Astrocyte (in vitro differentiated cells and primary cell): ENCODE measurements at regions not wholly inside any gene's neighbourhood (a gene's known extent, or its start where the extent isn't known, plus 50 kb on each side); places are given as distances from the start of the nearest gene placed in this dataset.

Experiments used
- DNase-seq: peaks from one replicate; pipeline ENCODE4 v3.0.0-alpha.2; 2010; ENCODE audit warnings: low read depth
- FAIRE-seq: peaks from 2 replicates; lab custom pipeline; 2011; peaks lifted over from hg19 to GRCh38; lab: Jason Lieb, UNC
- H2AFZ ChIP-seq: 2 replicates; pipeline ENCODE4 v1.6.0; 2012; ENCODE audit warnings: low read depth, low read length, inconsistent platforms
- H3K27ac ChIP-seq: 2 replicates; pipeline ENCODE4 v1.5.1; 2011; ENCODE audit warnings: low read depth, low read length, inconsistent platforms
- H3K27me3 ChIP-seq: 2 replicates; pipeline ENCODE4 v1.6.0; 2011; ENCODE audit warnings: low read length, inconsistent platforms; ENCODE audit not compliant: insufficient read depth
- H3K36me3 ChIP-seq: 2 replicates; pipeline ENCODE4 v1.5.1; 2011; ENCODE audit warnings: low read length, inconsistent platforms; ENCODE audit not compliant: insufficient read depth
- H3K4me1 ChIP-seq: 2 replicates; pipeline ENCODE4 v1.5.1; 2011; ENCODE audit warnings: low read length, inconsistent platforms; ENCODE audit not compliant: insufficient read depth
- H3K4me2 ChIP-seq: 2 replicates; pipeline ENCODE4 v1.6.0; 2012; ENCODE audit warnings: low read length, inconsistent platforms
- H3K4me3 ChIP-seq: 2 replicates; pipeline ENCODE4 v1.5.1; 2011; ENCODE audit warnings: low read depth, mild to moderate bottlenecking, low read length, inconsistent platforms; ENCODE audit not compliant: insufficient read depth
- H3K79me2 ChIP-seq: 2 replicates; pipeline ENCODE4 v1.6.0; 2012; ENCODE audit warnings: mild to moderate bottlenecking, low read length, inconsistent platforms; ENCODE audit not compliant: insufficient read depth
- H3K9ac ChIP-seq: 2 replicates; pipeline ENCODE4 v1.6.0; 2012; ENCODE audit warnings: mild to moderate bottlenecking, low read length, inconsistent platforms
- H3K9me3 ChIP-seq: 2 replicates; pipeline ENCODE4 v1.5.1; 2012; ENCODE audit warnings: low read depth, mild to moderate bottlenecking, low read length, inconsistent platforms; ENCODE audit not compliant: insufficient read depth
- H4K20me1 ChIP-seq: 2 replicates; pipeline ENCODE4 v1.6.0; 2012; ENCODE audit warnings: low read length, inconsistent platforms; ENCODE audit not compliant: insufficient read depth
- H3K27ac Mint-ChIP-seq: one replicate; pipeline ENCODE4 v1.8.0; 2021; ENCODE audit warnings: mild to moderate bottlenecking, mixed read lengths; ENCODE audit not compliant: unreplicated experiment
- H3K27me3 Mint-ChIP-seq: one replicate; pipeline ENCODE4 v1.8.0; 2021; ENCODE audit warnings: low read depth, mixed read lengths; ENCODE audit not compliant: unreplicated experiment
- H3K36me3 Mint-ChIP-seq: one replicate; pipeline ENCODE4 v1.8.0; 2021; ENCODE audit warnings: low read depth, mixed read lengths; ENCODE audit not compliant: unreplicated experiment
- H3K4me1 Mint-ChIP-seq: one replicate; pipeline ENCODE4 v1.8.0; 2021; ENCODE audit warnings: low read depth, mixed read lengths; ENCODE audit not compliant: unreplicated experiment
- H3K4me3 Mint-ChIP-seq: one replicate; pipeline ENCODE4 v1.8.0; 2021; ENCODE audit warnings: mild to moderate bottlenecking, moderate library complexity, mixed read lengths; ENCODE audit not compliant: unreplicated experiment
- H3K9me3 Mint-ChIP-seq: one replicate; pipeline ENCODE4 v1.8.0; 2021; ENCODE audit warnings: mild to moderate bottlenecking, mixed read lengths; ENCODE audit not compliant: unreplicated experiment
- CTCF ChIP-seq: IDR thresholded peaks from 2 replicates; pipeline ENCODE4 v1.5.1; 2011; ENCODE audit warnings: low read depth, mild to moderate bottlenecking, inconsistent platforms, low read length, moderate library complexity; ENCODE audit not compliant: insufficient read depth
- EZH2 ChIP-seq: IDR thresholded peaks from 2 replicates; pipeline ENCODE4 v1.6.1; 2012; ENCODE audit warnings: mild to moderate bottlenecking, low read length, inconsistent platforms; ENCODE audit not compliant: insufficient read depth

GRCh38 chr13:80972857-80973478 is 632.0 kb upstream of the SPRY2 start:
- no peak for FAIRE-seq
- H3K27me3 Mint-ChIP-seq, result no peaks in the 10 kb centered on the region

GRCh38 chr13:80965097-80965496 is 624.2 kb upstream of the SPRY2 start:
- Histone ChIP-seq H3K27me3 (no peaks in the 10 kb centered on the region), H3K9me3 (no peaks in the 10 kb centered on the region), H3K79me2 (no peaks in the 10 kb centered on the region), H3K36me3 (no peaks in the 10 kb centered on the region), H2AFZ (no peak overlapping the region), H3K4me3 (no peak overlapping the region), H3K4me2 (no peak overlapping the region), H4K20me1 (no peaks in the 10 kb centered on the region), H3K4me1 (no peaks in the 10 kb centered on the region), H3K27ac (no peak overlapping the region), H3K9ac (no peak overlapping the region)
- TF ChIP-seq EZH2 (no peak), CTCF (no peak)
- H3K36me3 Mint-ChIP-seq, result no peaks in the 10 kb centered on the region
- no peak overlapping the region for H3K4me3 Mint-ChIP-seq
- H3K27me3 Mint-ChIP-seq, result no peaks in the 10 kb centered on the region
- DNase-seq (no peak), FAIRE-seq (no peak)
- no peak overlapping the region for H3K27ac Mint-ChIP-seq
- no peaks in the 10 kb centered on the region for H3K9me3 Mint-ChIP-seq
- H3K4me1 Mint-ChIP-seq, result no peaks in the 10 kb centered on the region

More at GRCh38 chr13:80972857-80973478, 632.0 kb upstream of the SPRY2 start:
- no peaks in the 10 kb centered on the region for H3K9me3 ChIP-seq
- DNase-seq, result no peak
- Mint-ChIP-seq H3K9me3 (peaks cover 2% of the 10 kb centered on the region), H3K4me3 (no peak overlapping the region), H3K27ac (no peak overlapping the region), H3K36me3 (no peaks in the 10 kb centered on the region), H3K4me1 (no peaks in the 10 kb centered on the region)
- TF ChIP-seq CTCF (no peak), EZH2 (no peak)
- no peak overlapping the region for H3K4me3 ChIP-seq
- no peaks in the 10 kb centered on the region for H3K27me3 ChIP-seq
- H3K79me2 ChIP-seq, result no peaks in the 10 kb centered on the region
- H3K9ac ChIP-seq, result no peak overlapping the region
- H3K4me2 ChIP-seq, result no peak overlapping the region
- H3K27ac ChIP-seq, result no peak overlapping the region
- H2AFZ ChIP-seq, result no peak overlapping the region
- no peaks in the 10 kb centered on the region for H3K36me3 ChIP-seq
- no peaks in the 10 kb centered on the region for H4K20me1 ChIP-seq
- no peaks in the 10 kb centered on the region for H3K4me1 ChIP-seq

- H3K4me3 Mint-ChIP-seq, result no peak overlapping the region
- H3K9me3 Mint-ChIP-seq, result no peaks in the 10 kb centered on the region
- no peaks in the 10 kb centered on the region for H3K4me1 Mint-ChIP-seq
- Histone ChIP-seq H3K4me1 (no peaks in the 10 kb centered on the region), H3K9ac (no peak overlapping the region), H3K79me2 (no peaks in the 10 kb centered on the region), H4K20me1 (no peaks in the 10 kb centered on the region), H3K27ac (no peak overlapping the region), H3K27me3 (no peaks in the 10 kb centered on the region), H3K9me3 (no peaks in the 10 kb centered on the region), H3K4me3 (no peak overlapping the region), H3K4me2 (no peak overlapping the region), H2AFZ (no peak overlapping the region), H3K36me3 (no peaks in the 10 kb centered on the region)
- H3K36me3 Mint-ChIP-seq, result no peaks in the 10 kb centered on the region
- no peak for DNase-seq
- no peak for FAIRE-seq
- no peak overlapping the region for H3K27ac Mint-ChIP-seq
- no peaks in the 10 kb centered on the region for H3K27me3 Mint-ChIP-seq
- TF ChIP-seq CTCF (no peak), EZH2 (no peak)
Measured at GRCh38 chr13:80962855-80963254, 621.9 kb upstream of the SPRY2 start.
